ENCODE measurements at regions not wholly inside any gene's neighbourhood (a gene's known extent, or its start where the extent isn't known, plus 50 kb on each side); places are given as distances from the start of the nearest gene placed in this dataset.

- DNase-seq, result no peak
These were observed 51.3 kb upstream of the PTPN3 start for GRCh38 chr9:109549386-109549785.

GRCh38 chr9:109551651-109552050 lies 53.5 kb upstream of the PTPN3 start:
- no peak for DNase-seq

GRCh38 chr9:109555215-109555614 lies 57.1 kb upstream of the PTPN3 start:
- no peak for DNase-seq

- no peak for DNase-seq
These were observed 58.0 kb upstream of the PTPN3 start for GRCh38 chr9:109556061-109556460.

GRCh38 chr9:109556786-109557185 lies 58.7 kb upstream of the PTPN3 start:
- DNase-seq, result no peak

- DNase-seq, result no peak
These were observed 59.4 kb upstream of the PTPN3 start for GRCh38 chr9:109557481-109557880.

GRCh38 chr9:109558718-109559151 lies 60.6 kb upstream of the PTPN3 start:
- no peak for DNase-seq

GRCh38 chr9:109560470-109561132 lies 62.5 kb upstream of the PTPN3 start:
- DNase-seq, result no peak

GRCh38 chr9:109561137-109561536 lies 63.0 kb upstream of the PTPN3 start:
- no peak for DNase-seq

GRCh38 chr9:109568089-109568488 lies 70.0 kb upstream of the PTPN3 start:
- DNase-seq, result no peak

GRCh38 chr9:109568568-109569210 lies 70.6 kb upstream of the PTPN3 start:
- DNase-seq, result peak in 1 of 3 experiments; percentile 43

GRCh38 chr9:109574061-109574882 lies 76.2 kb upstream of the PTPN3 start:
- peak; percentile 45 to 92 (median 70) for DNase-seq

- no peak for DNase-seq
These were observed 78.7 kb upstream of the PTPN3 start for GRCh38 chr9:109576762-109577161.

- no peak for DNase-seq
These were observed 81.3 kb upstream of the PTPN3 start for GRCh38 chr9:109579191-109579948.

- no peak for DNase-seq
These were observed 84.3 kb upstream of the PTPN3 start for GRCh38 chr9:109582386-109582785.

GRCh38 chr9:109584205-109584604 lies 86.1 kb upstream of the PTPN3 start:
- no peak for DNase-seq

GRCh38 chr9:109585796-109586195 lies 87.7 kb upstream of the PTPN3 start:
- DNase-seq, result peak in 1 of 3 experiments; percentile 2

GRCh38 chr9:109586993-109587392 lies 88.9 kb upstream of the PTPN3 start:
- DNase-seq, result no peak

GRCh38 chr9:109588415-109588814 lies 90.3 kb upstream of the PTPN3 start:
- peak; percentile 9 to 93 (median 64) for DNase-seq

- DNase-seq, result no peak
These were observed 92.9 kb upstream of the PTPN3 start for GRCh38 chr9:109590966-109591365.

- no peak for DNase-seq
These were observed 93.6 kb upstream of the PTPN3 start for GRCh38 chr9:109591691-109592090.

GRCh38 chr9:109593612-109594011 lies 95.5 kb upstream of the PTPN3 start:
- no peak for DNase-seq

GRCh38 chr9:109597496-109597895 lies 99.4 kb upstream of the PTPN3 start:
- no peak for DNase-seq

All from NCI-H1417 (cell line).